Endothelial cell of umbilical vein (primary cell): ENCODE measurements at regions not wholly inside any gene's neighbourhood (a gene's known extent, or its start where the extent isn't known, plus 50 kb on each side); places are given as distances from the start of the nearest gene placed in this dataset.

Experiments
- BruUV-seq: library from RNA; stranded (reverse); fragments of 400-500 nt; replicated peaks from 2 replicates; lab custom pipeline; 2021; lab: Mats Ljungman, UMichigan
- CTCF ChIA-PET: fragments of 300-600, 350-600 bp; sonication (Branson Sonifier 250); formaldehyde crosslinking; loops from one replicate; lab custom pipeline; 2021; ENCODE audit warnings: antibody characterized with exemption, inconsistent platforms; lab: Charles Lee
- POLR2A ChIA-PET: fragments of 300-600, 350-600 bp; sonication (Branson Sonifier 250); formaldehyde crosslinking; loops from one replicate; lab custom pipeline; 2021; ENCODE audit warnings: antibody characterized with exemption, inconsistent platforms; lab: Charles Lee
- DNase-seq: peaks from one replicate; pipeline ENCODE4 v3.0.0-alpha.2; 2011; ENCODE audit warnings: low read depth, low spot score
- FAIRE-seq: peaks from 2 replicates; lab custom pipeline; 2011; peaks lifted over from hg19 to GRCh38; lab: Jason Lieb, UNC
- H2AFZ ChIP-seq: 2 replicates; pipeline ENCODE4 v1.6.0; 2012; ENCODE audit warnings: low read depth, low read length, control low read depth, inconsistent platforms
- H3K27ac ChIP-seq: 2 replicates; pipeline ENCODE4 v1.5.1; 2011; ENCODE audit warnings: low read depth, mild to moderate bottlenecking, control low read depth, low read length, moderate library complexity; ENCODE audit not compliant: insufficient read depth
- H3K27me3 ChIP-seq, 2 experiments: 2 replicates each; pipeline versions ENCODE4 v1.6.0 to v1.6.1; 2011; ENCODE audit warnings: low read length in 2 of 2, mixed read lengths in 1 of 2; ENCODE audit not compliant: control insufficient read depth in 2 of 2, insufficient read depth in 2 of 2
- H3K36me3 ChIP-seq, 2 experiments: 2 replicates in 1 of 2; 3 replicates in 1 of 2; pipeline ENCODE4 v1.5.1; 2011; ENCODE audit warnings: low read length in 2 of 2, mild to moderate bottlenecking in 1 of 2, moderate library complexity in 1 of 2; ENCODE audit not compliant: control insufficient read depth in 2 of 2, insufficient read depth in 2 of 2; ENCODE audit errors: extremely low read depth in 1 of 2
- H3K4me1 ChIP-seq: 3 replicates; pipeline ENCODE4 v1.5.1; 2011; ENCODE audit warnings: mild to moderate bottlenecking, low read length; ENCODE audit not compliant: control insufficient read depth, insufficient read depth; ENCODE audit errors: extremely low read depth
- H3K4me2 ChIP-seq: 2 replicates; pipeline ENCODE4 v1.6.1; 2011; ENCODE audit warnings: low read length, control low read depth, mixed read lengths; ENCODE audit not compliant: insufficient read depth
- H3K4me3 ChIP-seq, 3 experiments: fragments of 200-600 bp in 1 of 3; sonication (generic), shearing (Covaris generic) in 1 of 3; replicated peaks in 1 of 3; 2 replicates each; pipeline ENCODE4 v1.5.1; 2011 to 2016; ENCODE audit warnings: control low read depth in 3 of 3, low read length in 3 of 3, mild to moderate bottlenecking in 2 of 3, inconsistent platforms in 1 of 3, low read depth in 1 of 3, moderate library complexity in 1 of 3; ENCODE audit not compliant: insufficient read depth in 1 of 3
- H3K79me2 ChIP-seq: 2 replicates; pipeline ENCODE4 v1.6.0; 2012; ENCODE audit warnings: low read length, inconsistent platforms; ENCODE audit not compliant: control insufficient read depth, insufficient read depth
- H3K9ac ChIP-seq: replicated peaks from 2 replicates; pipeline ENCODE3; 2011; ENCODE audit warnings: low read length, control low read depth; ENCODE audit not compliant: insufficient read depth; ENCODE audit errors: extremely low read depth
- H3K9me1 ChIP-seq: replicated peaks from 3 replicates; pipeline ENCODE4 v1.6.0; 2011; ENCODE audit warnings: mild to moderate bottlenecking, low read length; ENCODE audit not compliant: control insufficient read depth, insufficient read depth; ENCODE audit errors: extremely low read depth
- H3K9me3 ChIP-seq: replicated peaks from 2 replicates; pipeline ENCODE4 v1.5.1; 2012; ENCODE audit warnings: low read length, inconsistent platforms; ENCODE audit not compliant: control insufficient read depth, insufficient read depth
- H4K20me1 ChIP-seq: replicated peaks from 2 replicates; pipeline ENCODE3; 2011; ENCODE audit warnings: mild to moderate bottlenecking, low read length; ENCODE audit not compliant: control insufficient read depth, insufficient read depth; ENCODE audit errors: extremely low read depth
- CTCF ChIP-seq, 2 donors: IDR thresholded peaks; 1 replicate in 1 of 2; 2 replicates in 1 of 2; pipeline ENCODE4 v1.5.1; 2011; ENCODE audit warnings: low read length in 2 of 2, mild to moderate bottlenecking in 2 of 2, moderate library complexity in 2 of 2, control low read depth in 1 of 2, inconsistent platforms in 1 of 2, low read depth in 1 of 2; ENCODE audit not compliant: insufficient read depth in 1 of 2; ENCODE audit errors: extremely low read depth in 1 of 2
- EZH2 ChIP-seq: IDR thresholded peaks from 2 replicates; pipeline ENCODE4 v1.6.1; 2012; ENCODE audit warnings: borderline replicate concordance, low read depth, mild to moderate bottlenecking, moderate library complexity, low read length, inconsistent platforms; ENCODE audit not compliant: severe bottlenecking
- FOS ChIP-seq: IDR thresholded peaks from 2 replicates; pipeline ENCODE4 v1.6.1; 2011; ENCODE audit warnings: mild to moderate bottlenecking, low read length, moderate library complexity, borderline replicate concordance; ENCODE audit not compliant: insufficient read depth
- GATA2 ChIP-seq: IDR thresholded peaks from 2 replicates; pipeline ENCODE4 v1.7.0; 2011; ENCODE audit warnings: low read depth, mild to moderate bottlenecking, moderate library complexity, mixed read lengths, low read length; ENCODE audit not compliant: insufficient read length, insufficient read depth
- JUN ChIP-seq: IDR thresholded peaks from 2 replicates; pipeline ENCODE4 v1.6.1; 2011; ENCODE audit warnings: borderline replicate concordance, low read depth; ENCODE audit not compliant: insufficient read length, insufficient read depth
- MAX ChIP-seq: IDR thresholded peaks from 2 replicates; pipeline ENCODE4 v1.6.1; 2011; ENCODE audit not compliant: insufficient read depth, insufficient read length
- MYC ChIP-seq: IDR thresholded peaks from one replicate; pipeline ENCODE4 v1.6.1; 2011; ENCODE audit warnings: mild to moderate bottlenecking, low read depth, low read length
- POLR2A ChIP-seq: IDR thresholded peaks from 2 replicates; pipeline ENCODE4 v1.6.1; 2012; ENCODE audit warnings: low read depth, mild to moderate bottlenecking, control low read depth, low read length
- POLR2AphosphoS5 ChIP-seq: IDR thresholded peaks from 2 replicates; pipeline ENCODE4 v1.6.1; 2012; ENCODE audit warnings: low read depth, mild to moderate bottlenecking, control low read depth, low read length, moderate library complexity; ENCODE audit not compliant: insufficient read depth
- dilution Hi-C: fragments of 300-500 bp; cut with MboI; formaldehyde crosslinking; loops from one replicate; pipeline ENCODE4 v1.15.0; 2019; ENCODE audit warnings: low sequenced_read_pairs; ENCODE audit not compliant: extremely low pct_ligation_motif_present
- intact Hi-C: fragments of 100-400 bp; cut with micrococcal nuclease; formaldehyde crosslinking; loops from one replicate; pipeline ENCODE4 v1.10.0; 2022

- FAIRE-seq: no peak
- dilution Hi-C loops: no loop called here
- ChIA-PET POLR2A (no interaction called here), CTCF (no interaction called here)
- no peaks in the 10 kb centered on the region for H3K79me2 ChIP-seq
- no peaks in the 10 kb centered on the region for H3K36me3 ChIP-seq
- H3K4me3 ChIP-seq: no peak overlapping the region
- H4K20me1 ChIP-seq: no peaks in the 10 kb centered on the region
- H3K9ac ChIP-seq: no peak overlapping the region
- no peak overlapping the region for H2AFZ ChIP-seq
- H3K9me3 ChIP-seq: no peaks in the 10 kb centered on the region
- H3K4me1 ChIP-seq: no peaks in the 10 kb centered on the region
- H3K4me2 ChIP-seq: no peak overlapping the region
- no peaks in the 10 kb centered on the region for H3K27me3 ChIP-seq
- no peak overlapping the region for H3K27ac ChIP-seq
- no peaks in the 10 kb centered on the region for H3K9me1 ChIP-seq
- no TSS peak for BruUV-seq
- TF ChIP-seq JUN (no peak), CTCF (IDR thresholded peaks at IDR 0.05; ENCODE audit: extremely low read depth in 1 of 2, insufficient read depth in 1 of 2, low read depth in 1 of 2, low read length in 2 of 2) (no peak), GATA2 (no peak), FOS (no peak), POLR2AphosphoS5 (no peak)
- intact Hi-C loops: no loop called here
- no peak for DNase-seq
Measured at GRCh38 chr6:90890683-90891330, 303.9 kb upstream of the MAP3K7 start.

GRCh38 chr6:90887764-90888163 lies 300.9 kb upstream of the MAP3K7 start:
- Histone ChIP-seq H3K9me3 (no peaks in the 10 kb centered on the region), H3K79me2 (no peaks in the 10 kb centered on the region), H3K27me3 (no peaks in the 10 kb centered on the region), H3K36me3 (no peaks in the 10 kb centered on the region), H3K4me1 (no peaks in the 10 kb centered on the region), H3K27ac (no peak overlapping the region), H2AFZ (no peak overlapping the region), H3K4me2 (no peak overlapping the region), H3K9me1 (no peaks in the 10 kb centered on the region), H3K9ac (no peak overlapping the region), H4K20me1 (no peaks in the 10 kb centered on the region), H3K4me3 (no peak overlapping the region)
- POLR2A ChIA-PET: no interaction called here
- dilution Hi-C loops: no loop called here
- FAIRE-seq: no peak
- no peak for DNase-seq
- intact Hi-C loops: no loop called here
- CTCF ChIA-PET: no interaction called here
- no TSS peak for BruUV-seq
- TF ChIP-seq POLR2A (no peak), MYC (no peak), CTCF (IDR thresholded peaks at IDR 0.05; ENCODE audit: extremely low read depth in 1 of 2, insufficient read depth in 1 of 2, low read depth in 1 of 2, low read length in 2 of 2) (no peak), MAX (no peak), POLR2AphosphoS5 (no peak), JUN (no peak), GATA2 (no peak), FOS (no peak), EZH2 (no peak)
